ENCODE measurements at regions not wholly inside any gene's neighbourhood (a gene's known extent, or its start where the extent isn't known, plus 50 kb on each side); places are given as distances from the start of the nearest gene placed in this dataset.

- DNase-seq (ENCODE audit: low spot score): no peak
These were observed 52.9 kb upstream of the IRX1 start for GRCh38 chr5:3542769-3543168.

- no peak for DNase-seq (ENCODE audit: low spot score)
These were observed 53.5 kb upstream of the IRX1 start for GRCh38 chr5:3542158-3542557.

DNA sequence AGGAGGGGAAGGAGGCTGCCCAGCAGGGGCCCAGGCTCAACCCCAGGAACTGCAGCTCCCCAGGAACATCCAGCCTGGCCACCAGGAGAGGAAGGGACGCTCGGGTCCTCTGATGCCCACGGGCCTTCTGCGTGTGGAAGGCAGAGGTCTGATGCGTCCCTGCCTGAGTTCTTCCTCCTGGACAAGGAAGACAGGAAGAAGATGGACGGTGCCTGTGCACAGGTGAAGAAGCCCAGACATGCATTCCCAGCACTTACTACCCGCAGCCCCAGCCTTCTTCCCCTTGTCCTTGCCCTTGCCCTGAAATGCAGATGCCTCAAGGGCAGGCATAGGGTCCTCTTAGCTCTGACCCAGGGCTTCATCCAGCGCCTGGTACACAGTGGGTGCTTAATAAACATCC is 56.7 kb upstream of the IRX1 start:
- no peak for DNase-seq (ENCODE audit: low spot score)

DNA sequence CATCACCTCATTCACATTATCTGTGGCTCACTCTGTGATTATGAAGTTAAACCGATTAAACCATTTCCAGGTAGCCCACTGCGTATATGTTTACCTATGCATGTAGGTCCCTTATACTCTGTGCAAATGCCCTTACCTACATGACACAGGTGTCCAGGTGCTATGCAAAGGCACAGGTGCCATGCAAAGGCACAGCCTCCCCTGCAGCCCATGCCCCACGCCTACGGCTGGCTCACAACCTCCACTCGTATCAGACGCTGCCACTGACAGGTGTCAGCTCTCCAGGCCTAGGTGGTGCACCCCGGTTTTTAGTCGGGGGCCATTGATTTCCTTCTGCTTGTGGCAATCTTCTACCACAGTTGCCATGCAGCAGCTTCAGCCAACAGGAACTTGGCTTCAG is 57.7 kb upstream of the IRX1 start:
- DNase-seq (ENCODE audit: low spot score): no peak

DNA sequence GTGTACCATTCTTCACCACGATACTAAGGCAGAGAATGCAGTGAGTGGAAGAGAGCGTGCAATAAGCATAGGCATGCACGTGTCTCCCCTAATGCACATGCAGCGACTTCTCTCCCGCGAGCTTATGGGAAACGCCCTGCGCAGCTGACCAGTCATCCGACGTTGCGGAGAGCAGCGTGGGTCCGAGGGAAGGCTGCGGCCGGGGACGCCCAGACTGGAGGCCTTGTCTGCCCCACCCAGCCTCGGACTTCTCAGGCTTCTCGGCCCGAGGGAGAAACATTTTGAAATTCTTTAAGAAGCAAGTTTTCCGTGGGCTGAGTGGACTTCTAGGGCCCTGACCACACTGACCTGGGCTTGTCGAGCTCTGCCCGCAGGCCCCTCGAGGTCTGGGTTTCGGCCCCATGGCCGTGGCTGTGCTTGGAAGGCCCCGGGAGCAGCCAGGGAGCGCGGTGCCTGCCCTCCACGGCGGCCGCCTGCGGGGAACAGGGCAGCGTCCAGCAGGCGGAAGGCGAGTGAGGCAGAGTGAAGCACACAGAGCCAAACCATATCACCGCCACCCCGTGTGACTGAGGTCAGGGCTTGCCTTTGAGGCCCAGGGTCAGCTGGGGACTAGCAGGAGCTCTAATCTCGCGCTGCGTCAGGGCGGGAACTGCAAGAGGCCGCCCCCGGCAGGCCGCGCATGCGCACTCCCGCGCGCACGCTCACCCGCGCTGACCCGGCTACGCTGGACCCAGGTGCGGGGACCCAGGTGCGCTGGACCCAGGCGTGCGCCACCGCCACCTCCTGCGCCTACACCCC is 60.0 kb upstream of the IRX1 start:
- DNase-seq (ENCODE audit: low spot score): no peak

DNA sequence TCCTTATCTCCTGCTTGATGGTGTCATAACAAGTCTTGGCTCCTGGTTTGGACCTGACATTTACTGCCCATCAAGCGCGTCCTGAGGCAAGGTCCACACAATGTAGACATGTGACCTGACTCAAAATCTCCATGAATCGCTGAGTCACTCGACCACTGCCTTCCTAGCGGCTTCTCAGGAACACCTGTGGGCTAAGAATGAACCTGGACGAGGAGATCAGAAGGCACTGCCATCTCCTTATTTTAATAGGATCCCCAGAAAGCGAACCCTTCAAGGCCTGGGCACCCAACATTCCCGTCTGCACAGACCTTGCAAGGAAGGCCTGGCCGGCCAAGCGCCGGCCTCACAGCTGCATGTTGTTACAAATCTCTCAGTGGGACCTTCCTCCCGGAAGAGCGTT is 60.6 kb upstream of the IRX1 start:
- DNase-seq (ENCODE audit: low spot score): no peak

GRCh38 chr5:3531320-3531986 is 64.2 kb upstream of the IRX1 start:
- no peak for DNase-seq (ENCODE audit: low spot score)

GRCh38 chr5:3530251-3530650 is 65.4 kb upstream of the IRX1 start:
- DNase-seq (ENCODE audit: low spot score): no peak

DNA sequence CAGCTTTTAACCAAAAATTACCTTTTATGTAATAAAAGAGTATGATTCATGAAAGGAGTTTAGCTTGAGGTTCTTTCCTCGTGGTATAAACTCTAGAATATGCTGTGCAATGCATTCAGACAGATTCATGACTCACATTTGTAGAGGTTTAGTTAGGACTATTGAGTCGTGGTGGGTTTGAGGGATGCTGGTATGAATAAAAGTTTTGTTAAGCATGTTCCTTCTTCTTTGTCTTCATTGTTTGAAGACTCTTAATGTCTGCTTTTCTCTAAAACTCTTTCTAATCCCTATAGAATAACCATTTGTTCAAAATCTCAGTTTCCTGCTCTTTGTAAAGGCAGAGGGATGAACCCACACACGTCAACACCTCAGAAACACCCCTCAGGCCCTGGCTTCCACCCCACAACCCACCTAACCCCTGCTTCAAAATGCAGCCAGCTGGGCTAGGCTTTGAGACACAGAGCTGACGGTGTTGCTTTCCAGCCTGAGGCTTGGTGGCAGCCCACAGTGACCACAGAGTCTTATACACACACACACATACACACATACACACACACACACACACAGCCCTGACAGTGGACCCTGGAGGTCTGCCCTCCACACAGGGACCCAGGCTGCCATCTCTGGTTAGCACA is 69.0 kb upstream of the IRX1 start:
- no peak for DNase-seq (ENCODE audit: low spot score)

GRCh38 chr5:3522491-3522890 is 73.1 kb upstream of the IRX1 start:
- no peak for DNase-seq (ENCODE audit: low spot score)

- DNase-seq (ENCODE audit: low spot score): no peak
These were observed 77.1 kb upstream of the IRX1 start for GRCh38 chr5:3518576-3518975.

GRCh38 chr5:3518051-3518450 is 77.6 kb upstream of the IRX1 start:
- DNase-seq (ENCODE audit: low spot score): no peak

DNA sequence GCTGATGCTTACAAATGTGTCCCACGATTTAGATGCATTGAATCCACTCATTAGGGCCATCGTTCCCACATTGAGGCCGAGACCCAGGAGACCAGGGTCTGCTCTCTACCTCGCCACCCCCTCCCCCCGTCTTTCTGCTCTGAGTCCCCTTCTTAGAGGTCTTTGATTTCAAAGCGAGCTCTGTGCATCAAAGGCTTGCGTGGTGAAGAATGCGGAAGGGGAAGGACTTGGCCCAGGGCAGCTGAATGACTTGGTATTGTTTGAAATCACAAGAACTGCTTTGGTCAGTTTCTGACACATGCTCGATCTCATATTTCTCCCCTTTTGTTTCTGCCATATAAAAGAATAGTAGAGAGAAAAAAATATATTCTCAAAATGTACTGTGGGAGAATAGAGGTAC is 78.3 kb upstream of the IRX1 start:
- no peak for DNase-seq (ENCODE audit: low spot score)

DNA sequence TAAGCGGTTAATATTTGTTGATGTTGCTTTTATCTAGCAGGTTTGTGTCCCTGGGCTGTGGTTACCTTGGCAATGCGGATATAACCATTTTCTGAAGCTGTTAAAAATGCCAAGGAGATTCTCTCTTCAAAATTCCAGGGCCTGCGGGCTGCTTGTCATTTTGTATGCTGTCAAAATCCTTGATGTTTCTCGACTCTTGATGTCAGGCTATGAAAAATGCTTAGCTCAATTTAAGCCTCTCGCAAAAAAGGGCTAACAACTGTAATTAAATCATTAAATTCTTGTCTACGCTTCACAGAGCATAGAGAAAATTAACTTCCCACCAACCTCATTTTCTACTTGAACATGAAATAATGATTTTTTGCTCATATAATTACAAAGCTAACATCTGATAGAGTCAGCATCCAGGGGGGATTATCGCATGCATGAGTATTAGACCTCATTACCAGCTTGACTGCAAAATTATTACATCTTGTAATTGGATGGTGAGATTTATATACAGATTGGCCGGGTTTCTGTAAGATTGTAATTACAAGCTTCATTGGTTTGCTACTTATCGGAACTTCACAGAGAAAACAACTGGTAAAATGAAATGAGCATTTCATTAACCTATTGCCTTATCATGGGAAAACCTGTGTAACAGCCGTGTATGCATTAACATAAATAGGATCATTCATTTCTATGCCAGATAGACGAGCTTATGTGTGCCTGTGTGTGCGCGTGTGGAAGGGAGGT is 83.1 kb upstream of the IRX1 start:
- DNase-seq (ENCODE audit: low spot score): no peak

GRCh38 chr5:3511934-3512333 is 83.7 kb upstream of the IRX1 start:
- DNase-seq (ENCODE audit: low spot score): no peak

DNA sequence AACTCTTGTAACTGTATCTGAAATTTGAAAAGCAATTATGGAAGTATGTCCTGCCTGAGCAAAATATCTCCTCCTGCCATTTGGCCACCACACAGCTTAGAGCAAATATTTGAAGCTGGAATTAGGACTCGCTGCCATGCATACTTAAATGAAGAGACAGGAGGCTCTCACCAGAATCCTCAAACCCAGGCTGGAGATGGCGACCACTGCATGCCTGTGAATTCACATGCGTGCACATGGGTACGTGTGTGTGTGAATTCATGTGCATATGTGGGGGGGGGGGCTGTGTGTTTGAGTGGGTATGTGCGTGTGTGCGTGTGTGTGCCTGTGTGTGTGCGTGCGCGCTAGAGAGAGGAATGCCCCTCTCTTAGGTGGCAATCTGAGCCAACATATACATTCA is 84.1 kb upstream of the IRX1 start:
- no peak for DNase-seq (ENCODE audit: low spot score)

DNA sequence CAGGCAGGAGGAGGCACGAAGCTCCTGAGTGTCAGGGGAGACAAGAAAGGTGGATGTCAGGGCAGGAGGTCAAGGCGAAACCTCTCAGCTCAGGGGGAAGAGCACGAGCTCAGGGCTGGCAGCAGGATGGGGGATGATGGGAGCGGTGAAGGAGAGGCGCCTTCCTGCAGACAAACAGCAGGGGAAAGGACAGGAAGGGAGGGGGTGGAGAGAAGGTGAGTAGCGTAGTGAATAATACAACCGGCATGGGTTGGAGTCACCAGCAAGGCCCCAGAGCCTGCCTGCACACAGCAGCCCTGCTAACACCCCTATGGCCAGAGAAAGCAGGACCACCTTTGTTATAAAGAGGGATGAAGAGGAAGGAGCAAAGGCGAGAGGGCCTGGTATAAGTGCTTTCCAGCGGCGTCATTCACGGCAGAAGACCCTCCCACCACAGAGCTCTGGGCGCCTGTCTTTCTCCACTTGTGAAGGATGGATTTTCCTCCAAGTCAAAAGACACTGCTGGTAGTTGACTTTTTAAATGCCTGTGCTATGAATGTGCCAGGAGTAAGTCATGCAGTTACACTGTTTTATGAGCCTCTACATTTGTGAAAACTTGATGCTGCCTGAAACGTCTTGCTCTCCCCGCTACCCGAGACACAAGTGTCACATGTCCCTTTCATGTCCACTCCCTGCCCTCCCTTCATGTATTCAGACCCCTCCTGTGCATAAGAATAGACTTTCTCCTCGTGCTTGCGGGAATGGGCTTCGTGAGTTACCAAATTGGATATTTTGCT is 84.8 kb upstream of the IRX1 start:
- DNase-seq (ENCODE audit: low spot score): no peak

GRCh38 chr5:3509290-3509689 is 86.3 kb upstream of the IRX1 start:
- no peak for DNase-seq (ENCODE audit: low spot score)

GRCh38 chr5:3508395-3508794 is 87.2 kb upstream of the IRX1 start:
- no peak for DNase-seq (ENCODE audit: low spot score)

DNA sequence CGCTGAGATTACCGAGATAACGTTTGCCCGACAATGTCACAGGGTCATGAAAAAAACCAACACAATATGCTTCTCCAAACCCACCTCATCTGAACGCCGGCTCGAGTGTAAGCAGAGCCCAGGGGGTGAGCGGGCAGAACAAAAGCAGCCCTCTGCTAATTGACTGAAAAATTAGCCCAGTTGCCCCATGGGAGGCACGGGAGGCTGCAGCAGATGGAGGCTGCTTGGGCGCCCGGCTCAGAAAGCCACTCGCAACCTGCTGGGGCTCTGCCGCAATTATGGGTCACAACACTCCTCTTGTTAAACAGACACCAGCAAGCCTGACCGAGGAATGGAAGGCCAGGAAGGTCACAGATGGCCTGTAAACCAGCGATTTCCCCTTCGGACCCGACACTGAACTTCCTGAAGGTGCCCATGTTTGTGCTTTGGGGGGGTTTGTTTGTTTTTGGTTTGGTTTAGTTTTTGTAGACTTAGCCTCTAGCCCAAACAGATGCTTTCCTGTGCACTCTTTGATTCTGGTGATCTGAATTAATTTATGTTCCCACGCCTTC is 104.6 kb upstream of the IRX1 start:
- no peak for DNase-seq (ENCODE audit: low spot score)

DNA sequence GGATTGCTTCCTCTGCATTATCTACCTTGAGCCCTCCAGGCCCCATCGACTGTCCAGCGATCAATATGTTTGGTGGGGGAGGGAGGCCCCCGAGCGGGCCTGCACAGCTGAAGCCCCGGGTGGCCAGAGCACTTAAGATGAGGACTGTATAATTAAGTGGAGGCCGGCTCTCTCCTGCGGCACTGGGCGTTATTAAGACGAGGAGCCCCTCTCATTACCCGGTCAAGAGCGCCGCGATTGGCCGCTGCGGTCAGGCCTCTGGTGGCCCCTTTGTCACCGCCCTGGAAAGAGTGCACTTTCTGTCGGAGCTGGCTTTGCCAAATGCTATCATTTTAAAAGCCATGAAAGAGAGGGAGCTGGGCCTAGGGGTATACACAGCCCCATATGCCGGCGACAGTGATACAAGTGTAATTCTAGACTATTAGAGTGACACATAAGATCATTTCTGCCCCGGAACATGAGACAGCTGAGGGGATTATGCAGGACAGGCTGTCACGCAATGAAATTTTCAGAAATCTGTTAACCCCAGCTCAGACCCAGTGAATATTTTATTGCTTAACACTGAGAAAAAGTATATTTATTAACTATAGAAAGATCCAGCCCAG is 106.3 kb upstream of the IRX1 start:
- DNase-seq (ENCODE audit: low spot score): no peak
